ENCODE measurements at regions not wholly inside any gene's neighbourhood (a gene's known extent, or its start where the extent isn't known, plus 50 kb on each side); places are given as distances from the start of the nearest gene placed in this dataset.

- TF ChIP-seq POLR2A (IDR thresholded peaks at IDR 0.05), result no peak
- TF ChIP-seq POLR2AphosphoS5 (IDR thresholded peaks at IDR 0.05), result no peak
- no peak for TF ChIP-seq CTCF (IDR thresholded peaks at IDR 0.05)
These were observed 426.4 kb downstream of the QKI start for GRCh38 chr6:163840880-163841279.
